ENCODE measurements at regions not wholly inside any gene's neighbourhood (a gene's known extent, or its start where the extent isn't known, plus 50 kb on each side); places are given as distances from the start of the nearest gene placed in this dataset.
"Not testable (repeated sequence)": the region's sequence is repeated elsewhere in the genome, so short reads cannot be mapped to it uniquely, and the experiment has no call there.

GRCh38 chr4:162502109-162502508, 338.3 kb upstream of the FSTL5 start:
- no peaks in the 10 kb centered on the region for H3K9me3 ChIP-seq (ENCODE audit: control insufficient read depth, low read length)
- no peak overlapping the region for H3K27ac ChIP-seq (ENCODE audit: low read depth, low read length, severe bottlenecking)
- H3K4me3 ChIP-seq (ENCODE audit: extremely low read depth, insufficient read depth, low read length, poor library complexity, severe bottlenecking): no peak overlapping the region
- H3K4me1 ChIP-seq (ENCODE audit: control insufficient read depth, insufficient read depth, low read length, poor library complexity, severe bottlenecking): no peaks in the 10 kb centered on the region
- H3K36me3 ChIP-seq (ENCODE audit: control insufficient read depth, insufficient read depth, low read length): no peaks in the 10 kb centered on the region

GRCh38 chr4:162499478-162499877, 335.7 kb upstream of the FSTL5 start:
- Histone ChIP-seq H3K27ac (ENCODE audit: low read depth, low read length, severe bottlenecking) (no peak overlapping the region), H3K4me3 (ENCODE audit: extremely low read depth, insufficient read depth, low read length, poor library complexity, severe bottlenecking) (no peak overlapping the region), H3K4me1 (ENCODE audit: control insufficient read depth, insufficient read depth, low read length, poor library complexity, severe bottlenecking) (no peaks in the 10 kb centered on the region), H3K9me3 (ENCODE audit: control insufficient read depth, low read length) (no peaks in the 10 kb centered on the region), H3K36me3 (ENCODE audit: control insufficient read depth, insufficient read depth, low read length) (no peaks in the 10 kb centered on the region)
- no CpG with 5 or more reads among the region's 1 CpG for WGBS, 2 experiments (ENCODE audit: insufficient coverage in 2 of 2)

GRCh38 chr4:162498168-162498567, 334.4 kb upstream of the FSTL5 start:
- Histone ChIP-seq H3K4me3 (ENCODE audit: extremely low read depth, insufficient read depth, low read length, poor library complexity, severe bottlenecking) (no peak overlapping the region), H3K27ac (ENCODE audit: low read depth, low read length, severe bottlenecking) (no peak overlapping the region), H3K9me3 (ENCODE audit: control insufficient read depth, low read length) (no peaks in the 10 kb centered on the region), H3K4me1 (ENCODE audit: control insufficient read depth, insufficient read depth, low read length, poor library complexity, severe bottlenecking) (no peaks in the 10 kb centered on the region), H3K36me3 (ENCODE audit: control insufficient read depth, insufficient read depth, low read length) (no peaks in the 10 kb centered on the region)
- WGBS, 2 experiments (ENCODE audit: insufficient coverage in 2 of 2): no CpG with 5 or more reads among the region's 2 CpGs

- Histone ChIP-seq H3K4me3 (ENCODE audit: extremely low read depth, insufficient read depth, low read length, poor library complexity, severe bottlenecking) (no peak overlapping the region), H3K27ac (ENCODE audit: low read depth, low read length, severe bottlenecking) (no peak overlapping the region), H3K36me3 (ENCODE audit: control insufficient read depth, insufficient read depth, low read length) (no peaks in the 10 kb centered on the region), H3K9me3 (ENCODE audit: control insufficient read depth, low read length) (no peaks in the 10 kb centered on the region), H3K4me1 (ENCODE audit: control insufficient read depth, insufficient read depth, low read length, poor library complexity, severe bottlenecking) (no peaks in the 10 kb centered on the region)
- WGBS, 2 experiments (ENCODE audit: insufficient coverage in 2 of 2): no CpG with 5 or more reads among the region's 5 CpGs
Observed at GRCh38 chr4:162497564-162498167, 333.9 kb upstream of the FSTL5 start.

GRCh38 chr4:162494935-162495334, 331.1 kb upstream of the FSTL5 start:
- Histone ChIP-seq H3K9me3 (ENCODE audit: control insufficient read depth, low read length) (no peaks in the 10 kb centered on the region), H3K27ac (ENCODE audit: low read depth, low read length, severe bottlenecking) (no peak overlapping the region), H3K4me1 (ENCODE audit: control insufficient read depth, insufficient read depth, low read length, poor library complexity, severe bottlenecking) (no peaks in the 10 kb centered on the region), H3K36me3 (ENCODE audit: control insufficient read depth, insufficient read depth, low read length) (no peaks in the 10 kb centered on the region), H3K4me3 (ENCODE audit: extremely low read depth, insufficient read depth, low read length, poor library complexity, severe bottlenecking) (no peak overlapping the region)
- WGBS, 2 experiments (ENCODE audit: insufficient coverage in 2 of 2): 87 to 91% methylated on average over 2 of the region's 2 CpGs

- WGBS, 2 experiments (ENCODE audit: insufficient coverage in 2 of 2): 96 to 100% methylated on average over 1 to 5 of the region's 6 CpGs
- H3K36me3 ChIP-seq (ENCODE audit: control insufficient read depth, insufficient read depth, low read length): no peaks in the 10 kb centered on the region
Observed at GRCh38 chr4:162485486-162485885, 321.7 kb upstream of the FSTL5 start.

GRCh38 chr4:162475246-162475645, 311.4 kb upstream of the FSTL5 start:
- Histone ChIP-seq H3K36me3 (ENCODE audit: control insufficient read depth, insufficient read depth, low read length) (no peaks in the 10 kb centered on the region), H3K4me1 (ENCODE audit: control insufficient read depth, insufficient read depth, low read length, poor library complexity, severe bottlenecking) (no peaks in the 10 kb centered on the region), H3K4me3 (ENCODE audit: extremely low read depth, insufficient read depth, low read length, poor library complexity, severe bottlenecking) (no peak overlapping the region), H3K27ac (ENCODE audit: low read depth, low read length, severe bottlenecking) (no peak overlapping the region), H3K9me3 (ENCODE audit: control insufficient read depth, low read length) (no peaks in the 10 kb centered on the region)
- WGBS, 2 experiments (ENCODE audit: insufficient coverage in 2 of 2): 80 to 100% methylated on average over 1 to 2 of the region's 4 CpGs

More at GRCh38 chr4:162485486-162485885, 321.7 kb upstream of the FSTL5 start:
- H3K9me3 ChIP-seq (ENCODE audit: control insufficient read depth, low read length): no peaks in the 10 kb centered on the region
- H3K4me3 ChIP-seq (ENCODE audit: extremely low read depth, insufficient read depth, low read length, poor library complexity, severe bottlenecking): no peak overlapping the region
- H3K27ac ChIP-seq (ENCODE audit: low read depth, low read length, severe bottlenecking): no peak overlapping the region
- H3K4me1 ChIP-seq (ENCODE audit: control insufficient read depth, insufficient read depth, low read length, poor library complexity, severe bottlenecking): no peaks in the 10 kb centered on the region

GRCh38 chr4:162469977-162470376, 306.2 kb upstream of the FSTL5 start:
- H3K4me1 ChIP-seq (ENCODE audit: control insufficient read depth, insufficient read depth, low read length, poor library complexity, severe bottlenecking): no peaks in the 10 kb centered on the region
- H3K27ac ChIP-seq (ENCODE audit: low read depth, low read length, severe bottlenecking): no peak overlapping the region
- H3K9me3 ChIP-seq (ENCODE audit: control insufficient read depth, low read length): no peaks in the 10 kb centered on the region
- no peak overlapping the region for H3K4me3 ChIP-seq (ENCODE audit: extremely low read depth, insufficient read depth, low read length, poor library complexity, severe bottlenecking)
- H3K36me3 ChIP-seq (ENCODE audit: control insufficient read depth, insufficient read depth, low read length): no peaks in the 10 kb centered on the region

GRCh38 chr4:162465356-162465755, 301.6 kb upstream of the FSTL5 start:
- not testable (repeated sequence) for H3K4me3 ChIP-seq (ENCODE audit: extremely low read depth, insufficient read depth, low read length, poor library complexity, severe bottlenecking); H3K9me3 ChIP-seq (ENCODE audit: control insufficient read depth, low read length); H3K4me1 ChIP-seq (ENCODE audit: control insufficient read depth, insufficient read depth, low read length, poor library complexity, severe bottlenecking); H3K36me3 ChIP-seq (ENCODE audit: control insufficient read depth, insufficient read depth, low read length); H3K27ac ChIP-seq (ENCODE audit: low read depth, low read length, severe bottlenecking)
- no CpG with 5 or more reads among the region's 1 CpG for WGBS, 2 experiments (ENCODE audit: insufficient coverage in 2 of 2)

GRCh38 chr4:162461952-162462351, 298.2 kb upstream of the FSTL5 start:
- no CpG with 5 or more reads among the region's 1 CpG for WGBS, 2 experiments (ENCODE audit: insufficient coverage in 2 of 2)
- Histone ChIP-seq H3K36me3 (ENCODE audit: control insufficient read depth, insufficient read depth, low read length) (no peaks in the 10 kb centered on the region), H3K4me3 (ENCODE audit: extremely low read depth, insufficient read depth, low read length, poor library complexity, severe bottlenecking) (no peak overlapping the region)

GRCh38 chr4:162458051-162458450, 294.3 kb upstream of the FSTL5 start:
- Histone ChIP-seq H3K4me3 (ENCODE audit: extremely low read depth, insufficient read depth, low read length, poor library complexity, severe bottlenecking) (no peak overlapping the region), H3K36me3 (ENCODE audit: control insufficient read depth, insufficient read depth, low read length) (no peaks in the 10 kb centered on the region), H3K4me1 (ENCODE audit: control insufficient read depth, insufficient read depth, low read length, poor library complexity, severe bottlenecking) (no peaks in the 10 kb centered on the region), H3K27ac (ENCODE audit: low read depth, low read length, severe bottlenecking) (no peak overlapping the region), H3K9me3 (ENCODE audit: control insufficient read depth, low read length) (no peaks in the 10 kb centered on the region)
- WGBS, 2 experiments (ENCODE audit: insufficient coverage in 2 of 2): 100% methylated on average over 2 of the region's 6 CpGs; no CpG with 5 or more reads in 1 of the 2 experiments

More at GRCh38 chr4:162461952-162462351, 298.2 kb upstream of the FSTL5 start:
- H3K9me3 ChIP-seq (ENCODE audit: control insufficient read depth, low read length): no peaks in the 10 kb centered on the region
- H3K4me1 ChIP-seq (ENCODE audit: control insufficient read depth, insufficient read depth, low read length, poor library complexity, severe bottlenecking): no peaks in the 10 kb centered on the region
- no peak overlapping the region for H3K27ac ChIP-seq (ENCODE audit: low read depth, low read length, severe bottlenecking)

Measured in mesodermal cell (in vitro differentiated cells).